Mesenchymal stem cell (in vitro differentiated cells and primary cell): ENCODE measurements at regions not wholly inside any gene's neighbourhood (a gene's known extent, or its start where the extent isn't known, plus 50 kb on each side); places are given as distances from the start of the nearest gene placed in this dataset.

Experiments used
- DNase-seq: peaks from one replicate; pipeline ENCODE4 v3.0.0-alpha.2; 2013
- H2AFZ ChIP-seq: one replicate; pipeline ENCODE4 v1.6.1; 2013; ENCODE audit warnings: low read depth, mild to moderate bottlenecking, control low read depth, inconsistent platforms, low read length, moderate library complexity
- H2AK5ac ChIP-seq: 2 replicates; pipeline ENCODE4 v1.6.1; 2013; ENCODE audit warnings: low read length, moderate library complexity, mild to moderate bottlenecking, inconsistent platforms; ENCODE audit not compliant: severe bottlenecking
- H2BK120ac ChIP-seq: one replicate; pipeline ENCODE4 v1.6.1; 2013; ENCODE audit warnings: low read depth, mild to moderate bottlenecking, inconsistent platforms, low read length, moderate library complexity
- H2BK12ac ChIP-seq, 2 experiments: one replicate each; pipeline ENCODE4 v1.6.1; 2013; ENCODE audit warnings: inconsistent platforms in 2 of 2, low read length in 2 of 2, mild to moderate bottlenecking in 2 of 2, moderate library complexity in 2 of 2, control low read depth in 1 of 2
- H2BK15ac ChIP-seq: one replicate; pipeline ENCODE4 v1.6.1; 2013; ENCODE audit warnings: mild to moderate bottlenecking, low read depth, inconsistent platforms; ENCODE audit not compliant: poor library complexity, severe bottlenecking
- H2BK5ac ChIP-seq: 2 replicates; pipeline ENCODE4 v1.6.1; 2013; ENCODE audit warnings: low read depth, mild to moderate bottlenecking, low read length, control low read depth, inconsistent platforms; ENCODE audit not compliant: poor library complexity, severe bottlenecking
- H3K14ac ChIP-seq, 2 experiments: one replicate each; pipeline ENCODE4 v1.6.1; 2013; ENCODE audit warnings: inconsistent platforms in 2 of 2, low read length in 2 of 2, control low read depth in 1 of 2, mild to moderate bottlenecking in 1 of 2, moderate library complexity in 1 of 2
- H3K18ac ChIP-seq, 2 experiments: one replicate each; pipeline ENCODE4 v1.6.1; 2013; ENCODE audit warnings: inconsistent platforms in 2 of 2, low read length in 2 of 2, control low read depth in 1 of 2, low read depth in 1 of 2, mild to moderate bottlenecking in 1 of 2
- H3K23ac ChIP-seq, 2 experiments: one replicate each; pipeline ENCODE4 v1.6.1; 2013; ENCODE audit warnings: inconsistent platforms in 2 of 2, low read length in 2 of 2, mild to moderate bottlenecking in 2 of 2, moderate library complexity in 2 of 2, control low read depth in 1 of 2
- H3K27ac ChIP-seq: 2 replicates; pipeline ENCODE4 v1.5.1; 2013; ENCODE audit warnings: mild to moderate bottlenecking, moderate library complexity, low read length, control low read depth, inconsistent platforms; ENCODE audit not compliant: poor library complexity, severe bottlenecking
- H3K27me3 ChIP-seq, 2 experiments: 2 replicates each; pipeline versions ENCODE4 v1.6.1 to v1.7.0; 2013; ENCODE audit warnings: low read length in 2 of 2, mild to moderate bottlenecking in 2 of 2, moderate library complexity in 2 of 2, control low read depth in 1 of 2, inconsistent platforms in 1 of 2; ENCODE audit not compliant: control insufficient read depth in 1 of 2, insufficient read depth in 1 of 2
- H3K36me3 ChIP-seq, 2 experiments: 2 replicates each; pipeline versions ENCODE4 v1.6.1 to v1.7.0; 2013; ENCODE audit warnings: low read length in 2 of 2, control low read depth in 1 of 2, inconsistent platforms in 1 of 2, low read depth in 1 of 2, mild to moderate bottlenecking in 1 of 2; ENCODE audit not compliant: insufficient read depth in 2 of 2, control insufficient read depth in 1 of 2
- H3K4ac ChIP-seq, 2 experiments: one replicate each; pipeline ENCODE4 v1.6.1; 2013; ENCODE audit warnings: inconsistent platforms in 2 of 2, low read length in 2 of 2, mild to moderate bottlenecking in 2 of 2, moderate library complexity in 2 of 2, control low read depth in 1 of 2, low read depth in 1 of 2
- H3K4me1 ChIP-seq: 2 replicates; pipeline ENCODE4 v1.6.1; 2013; ENCODE audit warnings: low read depth, low read length, control low read depth; ENCODE audit not compliant: control insufficient read depth, insufficient read depth
- H3K4me2 ChIP-seq: 2 replicates; pipeline ENCODE4 v1.6.1; 2013; ENCODE audit warnings: low read length, mild to moderate bottlenecking, inconsistent platforms; ENCODE audit not compliant: poor library complexity, severe bottlenecking
- H3K4me3 ChIP-seq, 2 experiments: 2 replicates each; pipeline versions ENCODE4 v1.5.1 to v1.7.0; 2013; ENCODE audit warnings: low read length in 2 of 2, mild to moderate bottlenecking in 2 of 2, control low read depth in 1 of 2, low read depth in 1 of 2; ENCODE audit not compliant: insufficient read depth in 1 of 2
- H3K79me1 ChIP-seq: replicated peaks from 2 replicates; pipeline ENCODE4 v1.6.1; 2013; ENCODE audit warnings: mild to moderate bottlenecking, control low read depth, low read length, inconsistent platforms; ENCODE audit not compliant: poor library complexity, severe bottlenecking
- H3K9ac ChIP-seq: 2 replicates; pipeline ENCODE4 v1.7.0; 2013; ENCODE audit warnings: mild to moderate bottlenecking, low read length, moderate library complexity
- H3K9me3 ChIP-seq: 2 replicates; pipeline ENCODE4 v1.7.0; 2013; ENCODE audit warnings: mild to moderate bottlenecking, low read length; ENCODE audit not compliant: control insufficient read depth
- H4K8ac ChIP-seq: one replicate; pipeline ENCODE4 v1.6.1; 2013; ENCODE audit warnings: inconsistent platforms, mild to moderate bottlenecking, low read length, moderate library complexity
- H4K91ac ChIP-seq: one replicate; pipeline ENCODE4 v1.6.1; 2013; ENCODE audit warnings: mild to moderate bottlenecking, low read length, inconsistent platforms
- WGBS: methylation state at CpG from one replicate; pipeline ENCODE4 v1.1.7; 2013; ENCODE audit warnings: mixed read lengths; 5-methylcytosine and 5-hydroxymethylcytosine counted together

GRCh38 chr3:80350771-80351170, 583.0 kb upstream of the ROBO1 start:
- Histone ChIP-seq H3K9me3 (no peaks in the 10 kb centered on the region), H2BK5ac (no peak overlapping the region), H3K14ac (no peak overlapping the region), H2AK5ac (no peak overlapping the region), H2BK12ac (no peak overlapping the region), H3K4me3 (no peak overlapping the region), H3K4ac (no peak overlapping the region), H2AFZ (no peak overlapping the region), H3K4me2 (no peak overlapping the region), H3K27ac (no peak overlapping the region), H3K36me3 (no peaks in the 10 kb centered on the region), H3K23ac (no peak overlapping the region), H3K9ac (no peak overlapping the region), H4K91ac (no peak overlapping the region), H3K4me1 (no peaks in the 10 kb centered on the region), H2BK120ac (no peak overlapping the region), H4K8ac (no peak overlapping the region), H3K79me1 (no peaks in the 10 kb centered on the region), H2BK15ac (no peak overlapping the region), H3K18ac (no peak overlapping the region), H3K27me3 (no peaks in the 10 kb centered on the region)
- DNase-seq, result no peak
- 53% methylated on average over 2 of the region's 4 CpGs for WGBS

- no peaks in the 10 kb centered on the region for H3K79me1 ChIP-seq
- no peak overlapping the region for H2BK12ac ChIP-seq
- no peaks in the 10 kb centered on the region for H3K27me3 ChIP-seq
- no peak overlapping the region for H2BK5ac ChIP-seq
- H3K4ac ChIP-seq, result no peak overlapping the region
- no peak overlapping the region for H3K4me3 ChIP-seq
- no peak overlapping the region for H2BK120ac ChIP-seq
- no peak overlapping the region for H2AFZ ChIP-seq
- no peaks in the 10 kb centered on the region for H3K4me1 ChIP-seq
- H3K27ac ChIP-seq, result no peak overlapping the region
- no peak overlapping the region for H3K9ac ChIP-seq
- H2AK5ac ChIP-seq, result no peak overlapping the region
- H3K4me2 ChIP-seq, result no peak overlapping the region
- H2BK15ac ChIP-seq, result no peak overlapping the region
- no peak overlapping the region for H4K8ac ChIP-seq
- no peak overlapping the region for H3K14ac ChIP-seq
- 64% methylated on average over 4 of the region's 4 CpGs for WGBS
- no peaks in the 10 kb centered on the region for H3K36me3 ChIP-seq
- no peak for DNase-seq
- H3K9me3 ChIP-seq, result no peaks in the 10 kb centered on the region
- H3K18ac ChIP-seq, result no peak overlapping the region
- H3K23ac ChIP-seq, result no peak overlapping the region
- no peak overlapping the region for H4K91ac ChIP-seq
These were observed 570.6 kb upstream of the ROBO1 start for GRCh38 chr3:80338366-80338765.

GRCh38 chr3:80334534-80334933, 566.7 kb upstream of the ROBO1 start:
- Histone ChIP-seq H2BK15ac (no peak overlapping the region), H2AFZ (no peak overlapping the region), H3K18ac (no peak overlapping the region), H2AK5ac (no peak overlapping the region), H2BK120ac (no peak overlapping the region), H2BK12ac (no peak overlapping the region), H3K4me2 (no peak overlapping the region), H3K4me3 (no peak overlapping the region), H2BK5ac (no peak overlapping the region), H3K4me1 (no peaks in the 10 kb centered on the region), H3K27me3 (no peaks in the 10 kb centered on the region), H3K79me1 (no peaks in the 10 kb centered on the region), H3K9me3 (no peaks in the 10 kb centered on the region), H4K8ac (no peak overlapping the region), H3K36me3 (no peaks in the 10 kb centered on the region), H3K4ac (no peak overlapping the region), H4K91ac (no peak overlapping the region), H3K27ac (no peak overlapping the region), H3K23ac (no peak overlapping the region), H3K14ac (no peak overlapping the region), H3K9ac (no peak overlapping the region)
- WGBS, result 100% methylated on average over 2 of the region's 2 CpGs
- DNase-seq, result no peak

- no peak for DNase-seq
These were observed 563.8 kb upstream of the ROBO1 start for GRCh38 chr3:80331494-80332170.

More at GRCh38 chr3:80331494-80332170, 563.8 kb upstream of the ROBO1 start:
- WGBS, result no CpG with 5 or more reads among the region's 1 CpG
- H2BK5ac ChIP-seq, result no peak overlapping the region
- H3K36me3 ChIP-seq, result no peaks in the 10 kb centered on the region
- H3K27ac ChIP-seq, result no peak overlapping the region
- H3K4me1 ChIP-seq, result no peaks in the 10 kb centered on the region
- no peak overlapping the region for H3K18ac ChIP-seq
- H3K9me3 ChIP-seq, result no peaks in the 10 kb centered on the region
- H2AFZ ChIP-seq, result no peak overlapping the region
- H2BK120ac ChIP-seq, result no peak overlapping the region
- no peak overlapping the region for H3K4me2 ChIP-seq
- no peak overlapping the region for H4K91ac ChIP-seq
- no peak overlapping the region for H2BK12ac ChIP-seq
- H3K23ac ChIP-seq, result no peak overlapping the region
- H2BK15ac ChIP-seq, result no peak overlapping the region
- no peaks in the 10 kb centered on the region for H3K27me3 ChIP-seq
- H3K14ac ChIP-seq, result no peak overlapping the region
- no peak overlapping the region for H3K4me3 ChIP-seq
- H2AK5ac ChIP-seq, result no peak overlapping the region
- H3K79me1 ChIP-seq, result no peaks in the 10 kb centered on the region
- no peak overlapping the region for H3K4ac ChIP-seq
- H4K8ac ChIP-seq, result no peak overlapping the region
- H3K9ac ChIP-seq, result no peak overlapping the region
